B cell (primary cell): ENCODE measurements at regions not wholly inside any gene's neighbourhood (a gene's known extent, or its start where the extent isn't known, plus 50 kb on each side); places are given as distances from the start of the nearest gene placed in this dataset.

Source experiments
- EZH2 ChIP-seq: IDR thresholded peaks from 2 replicates; pipeline ENCODE4 v1.6.1; 2012; ENCODE audit warnings: borderline replicate concordance, low read depth, mild to moderate bottlenecking, moderate library complexity, low read length; ENCODE audit not compliant: insufficient read depth, poor library complexity, severe bottlenecking
- TF ChIP-seq, protein P1 (sequence below): fragments of 200-600 bp; IDR thresholded peaks from one replicate; pipeline ENCODE4 v1.8.0; 2022; ENCODE audit warnings: antibody characterized with exemption, mild to moderate bottlenecking

DNA sequence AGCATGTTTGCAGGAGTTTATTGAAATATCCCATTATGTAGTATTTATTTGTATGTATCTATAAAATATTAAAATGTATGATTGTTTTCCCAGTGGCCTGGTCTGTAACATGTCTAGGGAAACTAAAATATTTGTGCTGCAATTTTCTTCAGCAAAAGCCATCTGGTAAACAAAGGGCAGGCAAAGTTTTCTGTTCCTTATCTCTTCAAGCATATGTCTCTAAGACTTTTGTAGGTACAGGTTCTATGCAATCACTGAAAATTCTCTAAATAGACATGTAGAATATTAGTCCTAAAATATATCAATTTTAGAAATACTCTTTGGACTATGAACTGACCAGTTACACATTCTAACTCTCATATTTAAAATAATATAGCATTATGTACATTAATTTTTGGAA, 585.8 kb upstream of the RGS18 start:
- TF ChIP-seq, protein P1, sequence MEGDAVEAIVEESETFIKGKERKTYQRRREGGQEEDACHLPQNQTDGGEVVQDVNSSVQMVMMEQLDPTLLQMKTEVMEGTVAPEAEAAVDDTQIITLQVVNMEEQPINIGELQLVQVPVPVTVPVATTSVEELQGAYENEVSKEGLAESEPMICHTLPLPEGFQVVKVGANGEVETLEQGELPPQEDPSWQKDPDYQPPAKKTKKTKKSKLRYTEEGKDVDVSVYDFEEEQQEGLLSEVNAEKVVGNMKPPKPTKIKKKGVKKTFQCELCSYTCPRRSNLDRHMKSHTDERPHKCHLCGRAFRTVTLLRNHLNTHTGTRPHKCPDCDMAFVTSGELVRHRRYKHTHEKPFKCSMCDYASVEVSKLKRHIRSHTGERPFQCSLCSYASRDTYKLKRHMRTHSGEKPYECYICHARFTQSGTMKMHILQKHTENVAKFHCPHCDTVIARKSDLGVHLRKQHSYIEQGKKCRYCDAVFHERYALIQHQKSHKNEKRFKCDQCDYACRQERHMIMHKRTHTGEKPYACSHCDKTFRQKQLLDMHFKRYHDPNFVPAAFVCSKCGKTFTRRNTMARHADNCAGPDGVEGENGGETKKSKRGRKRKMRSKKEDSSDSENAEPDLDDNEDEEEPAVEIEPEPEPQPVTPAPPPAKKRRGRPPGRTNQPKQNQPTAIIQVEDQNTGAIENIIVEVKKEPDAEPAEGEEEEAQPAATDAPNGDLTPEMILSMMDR: no peak
- no peak for TF ChIP-seq EZH2
